WTC11 (cell line): ENCODE measurements at regions not wholly inside any gene's neighbourhood (a gene's known extent, or its start where the extent isn't known, plus 50 kb on each side); places are given as distances from the start of the nearest gene placed in this dataset.

Experiments used
- ATAC-seq: fragments of 200-7000 bp; cut with Tn5 transposase; 2 replicates; pipeline ENCODE4 v1.10.0; 2021; ENCODE audit warnings: mild to moderate bottlenecking, moderate library complexity
- CTCF ChIA-PET: fragments of 300-600 bp; sonication (Branson Sonifier 250); formaldehyde crosslinking; loops from one replicate; lab custom pipeline; 2021; ENCODE audit warnings: antibody characterized with exemption; lab: Charles Lee
- POLR2A ChIA-PET: fragments of 350-600 bp; sonication (Branson Sonifier 250); formaldehyde crosslinking; loops from one replicate; lab custom pipeline; 2021; ENCODE audit warnings: antibody characterized with exemption; lab: Charles Lee
- DNase-seq: peaks from one replicate; pipeline ENCODE4 v3.0.0; 2021; ENCODE audit warnings: low spot score
- H3K27ac Mint-ChIP-seq: 2 replicates; pipeline ENCODE4 v1.8.0; 2021; ENCODE audit warnings: mixed read lengths
- H3K27me3 Mint-ChIP-seq: 2 replicates; pipeline ENCODE4 v1.8.0; 2021; ENCODE audit warnings: low read depth, mild to moderate bottlenecking, moderate library complexity, mixed read lengths
- H3K36me3 Mint-ChIP-seq: 2 replicates; pipeline ENCODE4 v1.8.0; 2021; ENCODE audit warnings: mixed read lengths
- H3K4me1 Mint-ChIP-seq: 2 replicates; pipeline ENCODE4 v1.8.0; 2022; ENCODE audit warnings: mixed read lengths
- H3K4me3 Mint-ChIP-seq: 2 replicates; pipeline ENCODE4 v1.8.0; 2021; ENCODE audit warnings: mild to moderate bottlenecking, moderate library complexity, mixed read lengths
- H3K9me3 Mint-ChIP-seq: 2 replicates; pipeline ENCODE4 v1.8.0; 2021; ENCODE audit warnings: mixed read lengths
- CBFB ChIP-seq: sonication (generic); formaldehyde crosslinking; IDR thresholded peaks from 2 replicates; pipeline ENCODE4 v1.8.1; 2022; ENCODE audit warnings: mild to moderate bottlenecking, low read depth, missing genetic modification reagents
- ELF4 ChIP-seq: sonication (generic); formaldehyde crosslinking; IDR thresholded peaks from 2 replicates; pipeline ENCODE4 v1.8.1; 2022; ENCODE audit warnings: low read depth, mild to moderate bottlenecking, moderate library complexity, missing genetic modification reagents
- ETV6 ChIP-seq: sonication (generic); formaldehyde crosslinking; IDR thresholded peaks from 2 replicates; pipeline ENCODE4 v1.8.1; 2022; ENCODE audit warnings: mild to moderate bottlenecking, missing genetic modification reagents
- FOXK1 ChIP-seq: sonication (generic); formaldehyde crosslinking; IDR thresholded peaks from 2 replicates; pipeline ENCODE4 v1.8.0; 2022; ENCODE audit warnings: mild to moderate bottlenecking, moderate library complexity, missing genetic modification reagents
- GRHL2 ChIP-seq: fragments of 250-450 bp; sonication (Bioruptor Pico); IDR thresholded peaks from 2 replicates; pipeline ENCODE4 v1.8.0; 2022; ENCODE audit warnings: mild to moderate bottlenecking, moderate library complexity; ENCODE audit not compliant: insufficient replicate concordance, severe bottlenecking
- GTF2I ChIP-seq: fragments of 250-450 bp; sonication (Bioruptor Pico); conservative IDR thresholded peaks from 2 replicates; pipeline ENCODE4 v1.4.0; 2021; ENCODE audit warnings: mild to moderate bottlenecking
- JAZF1 ChIP-seq: fragments of 250-450 bp; sonication (Bioruptor Pico); IDR thresholded peaks from 2 replicates; pipeline ENCODE4 v1.9.0; 2021; ENCODE audit warnings: moderate library complexity, mild to moderate bottlenecking, inconsistent platforms
- NFYB ChIP-seq: sonication (generic); formaldehyde crosslinking; conservative IDR thresholded peaks from 2 replicates; pipeline ENCODE4 v1.8.0; 2022; ENCODE audit warnings: low read depth, missing genetic modification reagents
- NR2C2 ChIP-seq: sonication (generic); formaldehyde crosslinking; IDR thresholded peaks from 2 replicates; pipeline ENCODE4 v1.8.0; 2022; ENCODE audit warnings: mild to moderate bottlenecking, missing genetic modification reagents
- TP53 ChIP-seq: sonication (generic); formaldehyde crosslinking; IDR thresholded peaks from 2 replicates; pipeline ENCODE4 v1.8.1; 2023; ENCODE audit warnings: mild to moderate bottlenecking, missing genetic modification reagents
- ZNF121 ChIP-seq: sonication (generic); formaldehyde crosslinking; IDR thresholded peaks from 2 replicates; pipeline ENCODE4 v1.8.0; 2023; ENCODE audit warnings: missing genetic modification reagents
- ZNF263 ChIP-seq: sonication (generic); formaldehyde crosslinking; IDR thresholded peaks from 2 replicates; pipeline ENCODE4 v1.8.1; 2022; ENCODE audit warnings: low read depth, mild to moderate bottlenecking, moderate library complexity, missing genetic modification reagents
- ZNF423 ChIP-seq: fragments of 250-450 bp; sonication (Bioruptor Pico); IDR thresholded peaks from 2 replicates; pipeline ENCODE4 v2.1.2; 2022; ENCODE audit warnings: mild to moderate bottlenecking, moderate library complexity
- ZNF671 ChIP-seq: fragments of 250-450 bp; sonication (Bioruptor Pico); IDR thresholded peaks from 2 replicates; pipeline ENCODE4 v1.8.0; 2021; ENCODE audit warnings: mild to moderate bottlenecking
- TF ChIP-seq, protein P1 (sequence below): sonication (generic); formaldehyde crosslinking; IDR thresholded peaks from 2 replicates; pipeline ENCODE4 v1.8.1; 2023; ENCODE audit warnings: mild to moderate bottlenecking, missing genetic modification reagents, borderline replicate concordance
- TF ChIP-seq, protein P2 (sequence below): sonication (generic); formaldehyde crosslinking; IDR thresholded peaks from 2 replicates; pipeline ENCODE4 v1.8.0; 2023; ENCODE audit warnings: missing genetic modification reagents
- TF ChIP-seq, protein P3 (sequence below): sonication (generic); formaldehyde crosslinking; IDR thresholded peaks from 2 replicates; pipeline ENCODE4 v1.8.0; 2022; ENCODE audit warnings: mild to moderate bottlenecking, missing genetic modification reagents
- TF ChIP-seq, protein P4 (sequence below): sonication (generic); formaldehyde crosslinking; IDR thresholded peaks from 2 replicates; pipeline ENCODE4 v1.8.1; 2023; ENCODE audit warnings: mild to moderate bottlenecking, missing genetic modification reagents, moderate library complexity

DNA sequence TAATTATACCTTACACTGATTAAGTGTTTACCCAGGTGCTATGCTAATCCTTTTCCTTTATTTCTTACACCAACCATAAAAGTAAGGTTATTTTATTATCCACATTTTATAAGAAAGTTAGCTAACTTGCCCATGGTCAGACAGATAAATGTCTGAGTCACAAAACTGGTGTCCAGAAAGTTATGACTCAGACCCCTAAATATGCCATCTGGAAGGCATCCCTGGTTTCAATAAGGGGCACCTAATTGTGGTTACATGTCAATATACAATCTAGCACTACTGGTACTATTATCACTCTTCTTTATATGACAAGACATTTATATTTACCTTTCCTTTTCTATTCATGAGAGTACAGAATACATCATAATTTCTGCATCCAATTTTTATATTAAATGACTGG lies 496.5 kb upstream of the ADGRL2 start (continued):
- TF ChIP-seq, protein P1, sequence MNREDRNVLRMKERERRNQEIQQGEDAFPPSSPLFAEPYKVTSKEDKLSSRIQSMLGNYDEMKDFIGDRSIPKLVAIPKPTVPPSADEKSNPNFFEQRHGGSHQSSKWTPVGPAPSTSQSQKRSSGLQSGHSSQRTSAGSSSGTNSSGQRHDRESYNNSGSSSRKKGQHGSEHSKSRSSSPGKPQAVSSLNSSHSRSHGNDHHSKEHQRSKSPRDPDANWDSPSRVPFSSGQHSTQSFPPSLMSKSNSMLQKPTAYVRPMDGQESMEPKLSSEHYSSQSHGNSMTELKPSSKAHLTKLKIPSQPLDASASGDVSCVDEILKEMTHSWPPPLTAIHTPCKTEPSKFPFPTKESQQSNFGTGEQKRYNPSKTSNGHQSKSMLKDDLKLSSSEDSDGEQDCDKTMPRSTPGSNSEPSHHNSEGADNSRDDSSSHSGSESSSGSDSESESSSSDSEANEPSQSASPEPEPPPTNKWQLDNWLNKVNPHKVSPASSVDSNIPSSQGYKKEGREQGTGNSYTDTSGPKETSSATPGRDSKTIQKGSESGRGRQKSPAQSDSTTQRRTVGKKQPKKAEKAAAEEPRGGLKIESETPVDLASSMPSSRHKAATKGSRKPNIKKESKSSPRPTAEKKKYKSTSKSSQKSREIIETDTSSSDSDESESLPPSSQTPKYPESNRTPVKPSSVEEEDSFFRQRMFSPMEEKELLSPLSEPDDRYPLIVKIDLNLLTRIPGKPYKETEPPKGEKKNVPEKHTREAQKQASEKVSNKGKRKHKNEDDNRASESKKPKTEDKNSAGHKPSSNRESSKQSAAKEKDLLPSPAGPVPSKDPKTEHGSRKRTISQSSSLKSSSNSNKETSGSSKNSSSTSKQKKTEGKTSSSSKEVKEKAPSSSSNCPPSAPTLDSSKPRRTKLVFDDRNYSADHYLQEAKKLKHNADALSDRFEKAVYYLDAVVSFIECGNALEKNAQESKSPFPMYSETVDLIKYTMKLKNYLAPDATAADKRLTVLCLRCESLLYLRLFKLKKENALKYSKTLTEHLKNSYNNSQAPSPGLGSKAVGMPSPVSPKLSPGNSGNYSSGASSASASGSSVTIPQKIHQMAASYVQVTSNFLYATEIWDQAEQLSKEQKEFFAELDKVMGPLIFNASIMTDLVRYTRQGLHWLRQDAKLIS (CRISPR knock-in tag): no peak
- no peak for TF ChIP-seq ELF4
- TF ChIP-seq, protein P2, sequence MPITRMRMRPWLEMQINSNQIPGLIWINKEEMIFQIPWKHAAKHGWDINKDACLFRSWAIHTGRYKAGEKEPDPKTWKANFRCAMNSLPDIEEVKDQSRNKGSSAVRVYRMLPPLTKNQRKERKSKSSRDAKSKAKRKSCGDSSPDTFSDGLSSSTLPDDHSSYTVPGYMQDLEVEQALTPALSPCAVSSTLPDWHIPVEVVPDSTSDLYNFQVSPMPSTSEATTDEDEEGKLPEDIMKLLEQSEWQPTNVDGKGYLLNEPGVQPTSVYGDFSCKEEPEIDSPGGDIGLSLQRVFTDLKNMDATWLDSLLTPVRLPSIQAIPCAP: no peak
- TF ChIP-seq, protein P3, sequence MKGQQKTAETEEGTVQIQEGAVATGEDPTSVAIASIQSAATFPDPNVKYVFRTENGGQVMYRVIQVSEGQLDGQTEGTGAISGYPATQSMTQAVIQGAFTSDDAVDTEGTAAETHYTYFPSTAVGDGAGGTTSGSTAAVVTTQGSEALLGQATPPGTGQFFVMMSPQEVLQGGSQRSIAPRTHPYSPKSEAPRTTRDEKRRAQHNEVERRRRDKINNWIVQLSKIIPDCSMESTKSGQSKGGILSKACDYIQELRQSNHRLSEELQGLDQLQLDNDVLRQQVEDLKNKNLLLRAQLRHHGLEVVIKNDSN (CRISPR knock-in tag): no peak
- TF ChIP-seq ZNF423 (CRISPR knock-in tag): no peak
- TF ChIP-seq JAZF1 (CRISPR knock-in tag): no peak
- no peak for TF ChIP-seq FOXK1 (CRISPR knock-in tag)
- no peak for TF ChIP-seq GRHL2

DNA sequence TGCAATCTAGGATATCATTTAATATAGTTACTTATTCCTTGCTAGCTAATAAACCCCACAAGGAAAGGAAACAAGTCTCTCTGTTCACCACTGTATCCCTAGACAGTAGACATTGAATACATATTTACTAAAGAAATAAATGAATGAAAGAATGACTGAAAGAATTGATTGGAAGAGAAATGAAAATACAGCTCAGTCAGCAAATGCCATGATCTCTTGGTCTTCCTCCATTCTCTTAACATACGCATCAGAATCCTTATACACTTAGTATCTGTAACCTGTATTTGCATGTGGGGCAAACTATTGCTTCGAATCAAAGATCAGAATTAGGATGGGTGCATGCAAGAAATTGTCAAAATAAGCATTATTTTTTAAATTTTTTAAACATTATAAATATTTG lies 500.8 kb upstream of the ADGRL2 start:
- H3K27ac Mint-ChIP-seq: no peak overlapping the region
- no peaks in the 10 kb centered on the region for H3K36me3 Mint-ChIP-seq
- ChIA-PET POLR2A (no interaction called here), CTCF (no interaction called here)
- peaks cover 23% of the 10 kb centered on the region for H3K4me1 Mint-ChIP-seq
- no peak for ATAC-seq
- H3K4me3 Mint-ChIP-seq: no peak overlapping the region
- DNase-seq: no peak
- no peak for TF ChIP-seq JAZF1 (CRISPR knock-in tag)
- no peak for TF ChIP-seq ELF4
- no peak for TF ChIP-seq ETV6 (CRISPR knock-in tag)
- TF ChIP-seq ZNF263 (CRISPR knock-in tag): no peak
- TF ChIP-seq ZNF121 (CRISPR knock-in tag): no peak
- no peak for TF ChIP-seq NR2C2 (CRISPR knock-in tag)
- TF ChIP-seq TP53 (CRISPR knock-in tag): no peak
- no peaks in the 10 kb centered on the region for H3K9me3 Mint-ChIP-seq
- H3K27me3 Mint-ChIP-seq: no peaks in the 10 kb centered on the region

DNA sequence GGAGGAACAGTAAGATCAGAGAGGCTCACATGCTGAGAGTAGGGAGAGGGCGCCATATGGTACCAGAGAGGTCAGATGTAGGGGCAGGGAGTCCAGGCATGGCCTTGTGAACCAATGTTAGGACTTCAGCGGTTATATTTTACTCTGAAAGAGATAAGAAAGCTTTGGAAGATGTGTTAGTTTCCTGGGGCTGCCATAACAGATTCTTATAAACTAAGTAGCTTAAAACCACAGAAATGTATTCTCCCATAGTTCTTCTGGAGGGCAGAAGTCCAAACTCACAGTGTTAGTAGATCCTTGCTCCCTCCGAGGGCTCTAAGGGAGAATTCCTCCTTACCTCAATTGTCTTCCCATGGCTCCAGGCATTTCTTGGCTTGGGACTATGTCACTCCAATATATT lies 502.5 kb upstream of the ADGRL2 start:
- DNase-seq (no peak), ATAC-seq (no peak)
- CTCF ChIA-PET: no interaction called here
- no peak for TF ChIP-seq NFYB
- no peak for TF ChIP-seq ZNF671 (CRISPR knock-in tag)
- TF ChIP-seq, protein P1 (CRISPR knock-in tag): no peak
- no peak for TF ChIP-seq GTF2I (CRISPR knock-in tag)
- TF ChIP-seq, protein P4, sequence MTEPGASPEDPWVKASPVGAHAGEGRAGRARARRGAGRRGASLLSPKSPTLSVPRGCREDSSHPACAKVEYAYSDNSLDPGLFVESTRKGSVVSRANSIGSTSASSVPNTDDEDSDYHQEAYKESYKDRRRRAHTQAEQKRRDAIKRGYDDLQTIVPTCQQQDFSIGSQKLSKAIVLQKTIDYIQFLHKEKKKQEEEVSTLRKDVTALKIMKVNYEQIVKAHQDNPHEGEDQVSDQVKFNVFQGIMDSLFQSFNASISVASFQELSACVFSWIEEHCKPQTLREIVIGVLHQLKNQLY (CRISPR knock-in tag): no peak
- no peak for TF ChIP-seq CBFB (CRISPR knock-in tag)
- Mint-ChIP-seq H3K27ac (no peak overlapping the region), H3K9me3 (no peaks in the 10 kb centered on the region), H3K4me1 (peaks cover 16% of the 10 kb centered on the region), H3K36me3 (no peaks in the 10 kb centered on the region), H3K27me3 (no peaks in the 10 kb centered on the region), H3K4me3 (no peak overlapping the region)
- POLR2A ChIA-PET: no interaction called here
